ENCODE measurements at regions not wholly inside any gene's neighbourhood (a gene's known extent, or its start where the extent isn't known, plus 50 kb on each side); places are given as distances from the start of the nearest gene placed in this dataset.

DNA sequence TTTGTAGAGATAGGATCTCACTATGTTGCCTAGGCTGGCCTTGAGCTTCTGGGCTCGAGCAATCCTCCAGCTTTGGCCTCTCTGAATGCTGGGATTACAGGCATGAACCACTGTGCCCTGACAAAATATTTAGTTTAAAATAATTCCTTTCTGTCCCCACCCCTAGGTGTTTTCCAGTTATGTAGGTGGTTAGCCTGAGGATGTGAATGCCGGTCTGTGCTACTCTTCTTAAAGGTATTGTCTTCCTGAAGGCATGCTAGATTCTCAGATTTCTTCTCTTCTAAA, 56.7 kb upstream of the BASP1 start:
- H3K79me1 ChIP-seq (ENCODE audit: low read depth, low read length), result no peaks in the 10 kb centered on the region
- H3K27me3 ChIP-seq (replicated peaks in 1 of 4; ENCODE audit: control insufficient read depth in 3 of 4, extremely low read depth in 1 of 4, insufficient read depth in 3 of 4, low read length in 3 of 4), result no peaks in the 10 kb centered on the region
- no peak overlapping the region for H2BK12ac ChIP-seq (ENCODE audit: low read depth, low read length)
- H3K56ac ChIP-seq (replicated peaks; ENCODE audit: insufficient read length, low read depth, low read length), result no peak overlapping the region
- H2BK20ac ChIP-seq (ENCODE audit: low read length), result no peak overlapping the region
- no peak for DNase-seq (ENCODE audit: low read depth in 1 of 2, low spot score in 2 of 2)
- H2AK5ac ChIP-seq (ENCODE audit: low read depth, low read length), result no peak overlapping the region
- H4K5ac ChIP-seq (ENCODE audit: insufficient read length, low read depth, low read length), result no peak overlapping the region
- H2BK15ac ChIP-seq (ENCODE audit: low read length), result no peak overlapping the region
- ChIA-PET CTCF (ENCODE audit: partially characterized antibody) (interaction anchor here (3.4 to 4.5 kb wide), 2 partner anchors 28 to 30 kb away, joined by 13 to 31 read pairs; no protein-coding TSS in a partner anchor), POLR2A (ENCODE audit: partially characterized antibody) (no interaction called here)
- H3K36me3 ChIP-seq (ENCODE audit: control insufficient read depth in 2 of 4, insufficient read depth in 4 of 4, low read length in 3 of 4), result no peaks in the 10 kb centered on the region
- FAIRE-seq, result no peak
- peaks cover 0 to 2% (median 0%) of the 10 kb centered on the region in 4 experiments; a peak in 1 of 7 replicates for H3K4me1 ChIP-seq (replicated peaks in 1 of 4; ENCODE audit: control insufficient read depth in 3 of 4, insufficient read depth in 4 of 4, low read length in 3 of 4)
- no peaks in the 10 kb centered on the region for H3K9me3 ChIP-seq (ENCODE audit: insufficient read depth in 2 of 2, low read depth in 1 of 2, low read length in 1 of 2)
- H3K14ac ChIP-seq (ENCODE audit: insufficient read length), result no peak overlapping the region
- no peak overlapping the region for H2BK5ac ChIP-seq (ENCODE audit: low read depth, low read length)
- no peak overlapping the region for H3K18ac ChIP-seq (ENCODE audit: extremely low read depth, low read length)
- no peak overlapping the region for H3K4me2 ChIP-seq (ENCODE audit: insufficient read depth in 1 of 2, low read depth in 2 of 2, low read length in 2 of 2)
- no peak overlapping the region for H3K4ac ChIP-seq (replicated peaks; ENCODE audit: insufficient read length, low read depth, low read length)
- H3K23me2 ChIP-seq (ENCODE audit: low read depth, low read length), result no peaks in the 10 kb centered on the region
- H3K4me3 ChIP-seq (ENCODE audit: extremely low read depth in 1 of 4, insufficient read depth in 2 of 4, low read depth in 3 of 4, low read length in 4 of 4), result no peak overlapping the region
- no peak overlapping the region for H2AFZ ChIP-seq (ENCODE audit: low read length)
- no peak overlapping the region for H3K9ac ChIP-seq (replicated peaks in 1 of 4; ENCODE audit: extremely low read depth in 1 of 4, low read depth in 3 of 4, low read length in 3 of 4)
- no peaks in the 10 kb centered on the region for H4K20me1 ChIP-seq (replicated peaks in 1 of 2; ENCODE audit: control insufficient read depth in 1 of 2, insufficient read depth in 2 of 2, low read length in 2 of 2)
- no peak overlapping the region for H3K23ac ChIP-seq (ENCODE audit: insufficient read length)
- H4K8ac ChIP-seq (ENCODE audit: extremely low read depth, insufficient read depth, low read length), result no peak overlapping the region
- H3K27ac ChIP-seq (ENCODE audit: low read depth, low read length), result no peak overlapping the region
- no peaks in the 10 kb centered on the region for H3K79me2 ChIP-seq (ENCODE audit: control insufficient read depth in 1 of 2, insufficient read depth in 2 of 2, low read length in 2 of 2)
- no peak overlapping the region for H2BK120ac ChIP-seq (replicated peaks; ENCODE audit: low read depth, low read length)
- 92% methylated on average over 2 of the region's 2 CpGs; no CpG with 5 or more reads in 1 of the 2 experiments for WGBS, 2 experiments (ENCODE audit: extremely low coverage in 1 of 2, insufficient coverage in 1 of 2, insufficient read length in 1 of 2, insufficient replicate concordance in 2 of 2, low coverage in 1 of 2, low lambda C conversion rate in 2 of 2, missing lambda C conversion rate in 1 of 2)
- no peak overlapping the region for H4K91ac ChIP-seq (replicated peaks; ENCODE audit: insufficient read length, low read length)
- TF ChIP-seq, protein P1, sequence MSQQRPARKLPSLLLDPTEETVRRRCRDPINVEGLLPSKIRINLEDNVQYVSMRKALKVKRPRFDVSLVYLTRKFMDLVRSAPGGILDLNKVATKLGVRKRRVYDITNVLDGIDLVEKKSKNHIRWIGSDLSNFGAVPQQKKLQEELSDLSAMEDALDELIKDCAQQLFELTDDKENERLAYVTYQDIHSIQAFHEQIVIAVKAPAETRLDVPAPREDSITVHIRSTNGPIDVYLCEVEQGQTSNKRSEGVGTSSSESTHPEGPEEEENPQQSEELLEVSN (IDR thresholded peaks at IDR 0.05), result no peak
- TF ChIP-seq RAD21 (IDR thresholded peaks at IDR 0.05 in 1 of 2, conservative IDR thresholded peaks at IDR 0.05 in 1 of 2; ENCODE audit: low read depth in 2 of 2, low read length in 2 of 2) (no peak), CEBPB (IDR thresholded peaks at IDR 0.05; ENCODE audit: low read depth, low read length) (no peak), POU5F1 (IDR thresholded peaks at IDR 0.05; ENCODE audit: low read depth, low read length) (no peak), MAFK (IDR thresholded peaks at IDR 0.05; ENCODE audit: low read depth, low read length) (no peak), JUND (IDR thresholded peaks at IDR 0.05; ENCODE audit: low read length) (no peak), EZH2 (IDR thresholded peaks at IDR 0.05; ENCODE audit: low read depth, low read length, severe bottlenecking) (no peak), GTF2F1 (IDR thresholded peaks at IDR 0.05; ENCODE audit: borderline replicate concordance, low read depth, low read length) (no peak), KDM1A (IDR thresholded peaks at IDR 0.05; ENCODE audit: borderline replicate concordance, low read length) (no peak)
- TF ChIP-seq, protein P2, sequence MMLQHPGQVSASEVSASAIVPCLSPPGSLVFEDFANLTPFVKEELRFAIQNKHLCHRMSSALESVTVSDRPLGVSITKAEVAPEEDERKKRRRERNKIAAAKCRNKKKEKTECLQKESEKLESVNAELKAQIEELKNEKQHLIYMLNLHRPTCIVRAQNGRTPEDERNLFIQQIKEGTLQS (IDR thresholded peaks at IDR 0.05; ENCODE audit: insufficient read depth, low read depth, low read length), result no peak
- TF ChIP-seq, protein P3, sequence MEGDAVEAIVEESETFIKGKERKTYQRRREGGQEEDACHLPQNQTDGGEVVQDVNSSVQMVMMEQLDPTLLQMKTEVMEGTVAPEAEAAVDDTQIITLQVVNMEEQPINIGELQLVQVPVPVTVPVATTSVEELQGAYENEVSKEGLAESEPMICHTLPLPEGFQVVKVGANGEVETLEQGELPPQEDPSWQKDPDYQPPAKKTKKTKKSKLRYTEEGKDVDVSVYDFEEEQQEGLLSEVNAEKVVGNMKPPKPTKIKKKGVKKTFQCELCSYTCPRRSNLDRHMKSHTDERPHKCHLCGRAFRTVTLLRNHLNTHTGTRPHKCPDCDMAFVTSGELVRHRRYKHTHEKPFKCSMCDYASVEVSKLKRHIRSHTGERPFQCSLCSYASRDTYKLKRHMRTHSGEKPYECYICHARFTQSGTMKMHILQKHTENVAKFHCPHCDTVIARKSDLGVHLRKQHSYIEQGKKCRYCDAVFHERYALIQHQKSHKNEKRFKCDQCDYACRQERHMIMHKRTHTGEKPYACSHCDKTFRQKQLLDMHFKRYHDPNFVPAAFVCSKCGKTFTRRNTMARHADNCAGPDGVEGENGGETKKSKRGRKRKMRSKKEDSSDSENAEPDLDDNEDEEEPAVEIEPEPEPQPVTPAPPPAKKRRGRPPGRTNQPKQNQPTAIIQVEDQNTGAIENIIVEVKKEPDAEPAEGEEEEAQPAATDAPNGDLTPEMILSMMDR (IDR thresholded peaks at IDR 0.05; ENCODE audit: control extremely low read depth in 1 of 3, insufficient read depth in 1 of 3, low read depth in 1 of 3, low read length in 3 of 3), result no peak

All from H1 (cell line).